ENCODE measurements at regions not wholly inside any gene's neighbourhood (a gene's known extent, or its start where the extent isn't known, plus 50 kb on each side); places are given as distances from the start of the nearest gene placed in this dataset.
A peak's percentile ranks its signal among the peaks of the same experiment; 100 is the strongest.

DNA sequence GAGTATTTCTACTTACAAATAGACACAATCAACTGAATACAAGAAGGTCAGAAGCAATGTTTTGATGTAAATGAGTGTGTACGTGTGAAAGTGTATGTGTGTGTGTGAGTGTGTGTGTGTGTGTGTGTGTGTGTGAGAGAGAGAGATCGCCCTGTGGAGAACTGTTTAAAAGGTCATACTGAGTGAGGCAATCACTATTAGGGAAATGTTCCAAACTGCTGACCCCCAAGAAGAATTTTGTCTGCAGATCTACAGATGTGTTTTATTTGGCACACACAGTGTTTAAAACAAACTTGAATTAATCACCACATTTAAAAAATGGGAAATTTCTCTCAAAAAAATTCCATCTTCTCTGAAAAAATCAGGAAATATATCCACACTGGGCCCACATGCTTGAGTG lies 1069.1 kb downstream of the SLC6A15 start:
- no peaks in the 10 kb centered on the region for H3K36me3 ChIP-seq
- no peak overlapping the region for H3K4me3 ChIP-seq
- H3K27me3 ChIP-seq (ENCODE audit: low read depth), result no peaks in the 10 kb centered on the region
- no peaks in the 10 kb centered on the region for H3K9me3 ChIP-seq (replicated peaks)
- intact Hi-C loops (cut with micrococcal nuclease), result no loop called here
- H3K27ac ChIP-seq (replicated peaks), result no peak overlapping the region
- DNase-seq, result no peak
- H3K4me1 ChIP-seq, result no peaks in the 10 kb centered on the region
- no peak for TF ChIP-seq CTCF (IDR thresholded peaks at IDR 0.05; ENCODE audit: borderline replicate concordance)

- Histone ChIP-seq H3K27ac (replicated peaks) (no peak overlapping the region), H3K9me3 (replicated peaks) (no peaks in the 10 kb centered on the region), H3K4me1 (no peaks in the 10 kb centered on the region), H3K4me3 (no peak overlapping the region), H3K36me3 (no peaks in the 10 kb centered on the region), H3K27me3 (ENCODE audit: low read depth) (no peaks in the 10 kb centered on the region)
- TF ChIP-seq CTCF (IDR thresholded peaks at IDR 0.05; ENCODE audit: borderline replicate concordance), result no peak
- intact Hi-C loops (cut with micrococcal nuclease), result no loop called here
- no peak for DNase-seq
Measured at GRCh38 chr12:83841620-83842019, 1071.0 kb downstream of the SLC6A15 start.

DNA sequence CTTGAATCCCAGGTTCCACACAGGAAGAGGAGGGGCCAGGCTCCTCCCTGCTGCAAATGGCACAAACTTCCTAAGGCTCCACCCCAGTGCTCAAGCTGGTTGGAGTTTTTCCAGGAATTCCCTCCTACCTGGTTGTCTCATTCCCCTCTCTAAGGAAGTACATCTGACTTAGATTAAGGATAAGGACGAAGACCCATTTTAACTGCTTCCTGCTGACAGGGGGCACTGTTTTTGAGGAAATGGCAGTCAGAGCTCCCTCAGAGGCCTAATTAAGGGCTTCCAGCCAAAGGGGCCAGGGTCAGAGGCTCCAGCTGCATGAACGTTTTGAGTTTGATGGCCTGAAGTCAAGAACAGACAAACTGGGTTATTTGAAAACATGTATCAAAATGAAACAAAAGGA lies 1084.7 kb downstream of the SLC6A15 start:
- Histone ChIP-seq H3K4me3 (no peak overlapping the region), H3K9me3 (replicated peaks) (no peaks in the 10 kb centered on the region), H3K36me3 (no peaks in the 10 kb centered on the region), H3K27ac (replicated peaks) (no peak overlapping the region), H3K4me1 (no peaks in the 10 kb centered on the region), H3K27me3 (ENCODE audit: low read depth) (no peaks in the 10 kb centered on the region)
- intact Hi-C loops (cut with micrococcal nuclease), result no loop called here
- TF ChIP-seq CTCF (IDR thresholded peaks at IDR 0.05; ENCODE audit: borderline replicate concordance), result no peak
- DNase-seq, result no peak

- H3K27me3 ChIP-seq (ENCODE audit: low read depth), result no peaks in the 10 kb centered on the region
- intact Hi-C loops (cut with micrococcal nuclease), result no loop called here
- H3K9me3 ChIP-seq (replicated peaks), result no peaks in the 10 kb centered on the region
- no peak overlapping the region for H3K4me3 ChIP-seq
- no peaks in the 10 kb centered on the region for H3K36me3 ChIP-seq
- TF ChIP-seq CTCF (IDR thresholded peaks at IDR 0.05; ENCODE audit: borderline replicate concordance), result no peak
- no peak for DNase-seq
- no peaks in the 10 kb centered on the region for H3K4me1 ChIP-seq
- H3K27ac ChIP-seq (replicated peaks), result no peak overlapping the region
Measured at GRCh38 chr12:83827193-83827592, 1085.4 kb downstream of the SLC6A15 start.

- Histone ChIP-seq H3K4me1 (no peaks in the 10 kb centered on the region), H3K36me3 (no peaks in the 10 kb centered on the region), H3K27me3 (ENCODE audit: low read depth) (no peaks in the 10 kb centered on the region), H3K9me3 (replicated peaks) (no peaks in the 10 kb centered on the region), H3K4me3 (no peak overlapping the region), H3K27ac (replicated peaks) (no peak overlapping the region)
- DNase-seq, result no peak
- intact Hi-C loops (cut with micrococcal nuclease), result no loop called here
- peak; percentile 57 for TF ChIP-seq CTCF (IDR thresholded peaks at IDR 0.05; ENCODE audit: borderline replicate concordance)
Measured at GRCh38 chr12:83826112-83826511, 1086.5 kb downstream of the SLC6A15 start.
